ENCODE measurements at regions not wholly inside any gene's neighbourhood (a gene's known extent, or its start where the extent isn't known, plus 50 kb on each side); places are given as distances from the start of the nearest gene placed in this dataset.

DNA sequence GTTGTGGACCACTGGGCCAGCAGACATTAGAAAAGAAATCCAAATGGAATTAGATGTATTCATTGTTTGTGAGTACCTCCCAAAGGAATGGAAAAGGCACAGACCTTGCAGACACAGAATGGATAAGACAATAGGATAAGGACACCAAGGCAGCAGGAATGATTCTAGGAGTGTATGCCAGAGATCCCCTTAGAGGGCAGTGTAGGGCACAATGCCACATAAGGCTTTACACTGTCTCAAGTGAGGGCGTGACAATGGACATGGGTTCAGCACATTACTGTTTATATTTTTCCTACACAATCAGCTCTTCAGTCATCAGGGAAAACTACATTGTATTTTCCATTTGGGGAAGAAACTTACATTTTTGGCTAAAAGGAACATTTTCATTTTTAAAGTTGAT lies 250.9 kb downstream of the PTH2R start:
- H3K36me3 ChIP-seq (ENCODE audit: insufficient read depth, low read length): no peaks in the 10 kb centered on the region
- no peaks in the 10 kb centered on the region for H3K27me3 ChIP-seq (ENCODE audit: control insufficient read depth in 1 of 2, insufficient read depth in 2 of 2, low read length in 2 of 2)
- no peak for ATAC-seq (ENCODE audit: poor library complexity)
- intact Hi-C loops (cut with DNase I, micrococcal nuclease): no loop called here
- H3K27me3 Mint-ChIP-seq: no peaks in the 10 kb centered on the region
- H3K4me1 Mint-ChIP-seq (ENCODE audit: low read depth): no peaks in the 10 kb centered on the region
- H3K9me3 ChIP-seq (ENCODE audit: control insufficient read depth in 1 of 2, insufficient read depth in 1 of 2, low read length in 2 of 2): no peaks in the 10 kb centered on the region
- no peak overlapping the region for H3K4me3 Mint-ChIP-seq
- H3K27ac ChIP-seq (ENCODE audit: low read depth in 1 of 2, low read length in 2 of 2): no peak overlapping the region
- CTCF ChIA-PET: no interaction called here
- no peaks in the 10 kb centered on the region for H3K4me1 ChIP-seq (ENCODE audit: insufficient read depth, low read length)
- H3K36me3 Mint-ChIP-seq (ENCODE audit: low read depth): no peaks in the 10 kb centered on the region
- H3K27ac Mint-ChIP-seq: no peak overlapping the region
- H3K4me3 ChIP-seq (ENCODE audit: low read length): no peak overlapping the region
- peaks cover 6% of the 10 kb centered on the region for H3K9me3 Mint-ChIP-seq
- TF ChIP-seq, protein P1, sequence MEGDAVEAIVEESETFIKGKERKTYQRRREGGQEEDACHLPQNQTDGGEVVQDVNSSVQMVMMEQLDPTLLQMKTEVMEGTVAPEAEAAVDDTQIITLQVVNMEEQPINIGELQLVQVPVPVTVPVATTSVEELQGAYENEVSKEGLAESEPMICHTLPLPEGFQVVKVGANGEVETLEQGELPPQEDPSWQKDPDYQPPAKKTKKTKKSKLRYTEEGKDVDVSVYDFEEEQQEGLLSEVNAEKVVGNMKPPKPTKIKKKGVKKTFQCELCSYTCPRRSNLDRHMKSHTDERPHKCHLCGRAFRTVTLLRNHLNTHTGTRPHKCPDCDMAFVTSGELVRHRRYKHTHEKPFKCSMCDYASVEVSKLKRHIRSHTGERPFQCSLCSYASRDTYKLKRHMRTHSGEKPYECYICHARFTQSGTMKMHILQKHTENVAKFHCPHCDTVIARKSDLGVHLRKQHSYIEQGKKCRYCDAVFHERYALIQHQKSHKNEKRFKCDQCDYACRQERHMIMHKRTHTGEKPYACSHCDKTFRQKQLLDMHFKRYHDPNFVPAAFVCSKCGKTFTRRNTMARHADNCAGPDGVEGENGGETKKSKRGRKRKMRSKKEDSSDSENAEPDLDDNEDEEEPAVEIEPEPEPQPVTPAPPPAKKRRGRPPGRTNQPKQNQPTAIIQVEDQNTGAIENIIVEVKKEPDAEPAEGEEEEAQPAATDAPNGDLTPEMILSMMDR (IDR thresholded peaks at IDR 0.05): no peak
- POLR2A ChIA-PET: no interaction called here
- DNase-seq: no peak

DNA sequence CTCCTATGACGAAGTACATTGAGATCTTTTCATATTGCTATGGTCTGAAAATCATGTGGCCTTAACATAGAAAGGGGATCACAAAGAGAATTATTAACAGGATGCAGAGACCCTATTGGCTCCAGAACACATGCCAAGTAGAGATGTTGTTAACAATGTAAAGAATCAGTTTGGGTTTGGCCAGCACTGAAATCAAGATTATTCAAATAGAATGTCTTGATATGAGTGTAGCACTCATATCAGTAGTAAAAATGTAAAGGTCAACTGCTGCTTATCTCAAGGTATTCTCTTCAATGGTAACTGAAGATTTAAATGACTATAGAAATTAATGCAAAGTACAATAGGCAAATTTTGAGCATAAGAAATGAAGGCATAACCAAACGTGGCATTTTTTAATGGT lies 262.8 kb downstream of the PTH2R start:
- DNase-seq (no peak), ATAC-seq (ENCODE audit: poor library complexity) (no peak)
- Mint-ChIP-seq H3K9me3 (peaks cover 3% of the 10 kb centered on the region), H3K27ac (no peak overlapping the region), H3K27me3 (no peaks in the 10 kb centered on the region), H3K4me1 (ENCODE audit: low read depth) (no peaks in the 10 kb centered on the region), H3K4me3 (no peak overlapping the region), H3K36me3 (ENCODE audit: low read depth) (no peaks in the 10 kb centered on the region)
- Histone ChIP-seq H3K27me3 (ENCODE audit: control insufficient read depth in 1 of 2, insufficient read depth in 2 of 2, low read length in 2 of 2) (no peaks in the 10 kb centered on the region), H3K36me3 (ENCODE audit: insufficient read depth, low read length) (no peaks in the 10 kb centered on the region), H3K4me1 (ENCODE audit: insufficient read depth, low read length) (no peaks in the 10 kb centered on the region), H3K4me3 (ENCODE audit: low read length) (no peak overlapping the region), H3K9me3 (ENCODE audit: control insufficient read depth in 1 of 2, insufficient read depth in 1 of 2, low read length in 2 of 2) (no peaks in the 10 kb centered on the region), H3K27ac (ENCODE audit: low read depth in 1 of 2, low read length in 2 of 2) (no peak overlapping the region)
- intact Hi-C loops (cut with DNase I, micrococcal nuclease): no loop called here
- ChIA-PET POLR2A (no interaction called here), CTCF (no interaction called here)
- TF ChIP-seq, protein P1 (IDR thresholded peaks at IDR 0.05): no peak

DNA sequence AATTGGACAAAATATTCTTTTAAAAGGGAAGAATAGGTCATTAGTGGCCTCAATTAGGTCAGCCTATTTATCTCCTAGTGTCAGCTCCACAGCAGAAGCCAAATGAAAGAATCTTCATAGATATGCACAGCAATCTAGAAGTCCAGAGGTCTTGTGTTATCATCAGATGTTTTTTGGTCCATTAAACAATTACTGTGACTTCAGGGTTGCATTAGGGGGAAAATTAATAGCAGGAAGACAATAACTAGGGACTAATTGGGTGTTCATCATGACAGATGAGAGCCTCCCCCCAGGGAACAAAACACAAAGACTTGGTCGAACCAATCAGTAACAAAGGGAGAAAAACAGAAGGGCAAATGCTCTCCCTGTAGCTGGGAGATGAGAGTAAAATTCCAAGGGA lies 264.7 kb downstream of the PTH2R start:
- ATAC-seq (ENCODE audit: poor library complexity) (no peak), DNase-seq (no peak)
- no peak overlapping the region for H3K27ac ChIP-seq (ENCODE audit: low read depth in 1 of 2, low read length in 2 of 2)
- H3K36me3 ChIP-seq (ENCODE audit: insufficient read depth, low read length): no peaks in the 10 kb centered on the region
- TF ChIP-seq, protein P1 (IDR thresholded peaks at IDR 0.05): no peak
- Mint-ChIP-seq H3K4me3 (no peak overlapping the region), H3K4me1 (ENCODE audit: low read depth) (no peaks in the 10 kb centered on the region), H3K9me3 (peaks cover 3% of the 10 kb centered on the region), H3K36me3 (ENCODE audit: low read depth) (no peaks in the 10 kb centered on the region), H3K27me3 (no peaks in the 10 kb centered on the region), H3K27ac (no peak overlapping the region)
- no peak overlapping the region for H3K4me3 ChIP-seq (ENCODE audit: low read length)
- CTCF ChIA-PET: no interaction called here
- no peaks in the 10 kb centered on the region for H3K27me3 ChIP-seq (ENCODE audit: control insufficient read depth in 1 of 2, insufficient read depth in 2 of 2, low read length in 2 of 2)
- POLR2A ChIA-PET: no interaction called here
- H3K9me3 ChIP-seq (ENCODE audit: control insufficient read depth in 1 of 2, insufficient read depth in 1 of 2, low read length in 2 of 2): no peaks in the 10 kb centered on the region
- intact Hi-C loops (cut with DNase I, micrococcal nuclease): no loop called here
- H3K4me1 ChIP-seq (ENCODE audit: insufficient read depth, low read length): no peaks in the 10 kb centered on the region

Data from CD4-positive, alpha-beta T cell (primary cell).